K562 (cell line): ENCODE measurements at regions not wholly inside any gene's neighbourhood (a gene's known extent, or its start where the extent isn't known, plus 50 kb on each side); places are given as distances from the start of the nearest gene placed in this dataset.

Experiments
- ATAC-seq: fragments of 200-7000 bp; cut with Tn5 transposase; 3 replicates; pipeline ENCODE4 v1.9.1; 2020; ENCODE audit warnings: moderate library complexity
- BruUV-seq: library from RNA; stranded (reverse); fragments of 400-500 nt; replicated peaks from 2 replicates; lab custom pipeline; 2021; lab: Mats Ljungman, UMichigan
- CTCF ChIA-PET: fragments of 300-600 bp; formaldehyde crosslinking; extraction: SDS; loops from one replicate; lab custom pipeline; 2021; ENCODE audit warnings: low intra/inter-chr PET ratio; lab: Yijun Ruan, JAX
- POLR2A ChIA-PET: fragments of 300-600, 350-650 bp; sonication (Branson Sonifier 250); formaldehyde crosslinking; extraction: SDS; loops from one replicate; lab custom pipeline; 2021; ENCODE audit warnings: antibody characterized with exemption, inconsistent platforms; lab: Yijun Ruan, JAX
- DNase-seq, 4 experiments: peaks; one replicate each; pipeline versions ENCODE4 v3.0.0 to v3.0.0-alpha.2; 2011 to 2018; ENCODE audit warnings: low spot score in 3 of 4, mixed read lengths in 3 of 4; ENCODE audit errors: extremely low read depth in 1 of 4
- FAIRE-seq: peaks from 2 replicates; lab custom pipeline; 2011; peaks lifted over from hg19 to GRCh38; lab: Jason Lieb, UNC
- H2AFZ ChIP-seq: 2 replicates; pipeline ENCODE4 v1.6.0; 2011; ENCODE audit warnings: low read depth, low read length, control low read depth, inconsistent platforms
- H3K27ac ChIP-seq: fragments of 200-600 bp; 3 replicates; pipeline ENCODE4 v1.8.0; 2011; ENCODE audit warnings: low read depth, mild to moderate bottlenecking, control low read depth, inconsistent platforms, low read length, moderate library complexity, mixed read lengths; ENCODE audit errors: extremely low read depth
- H3K27me3 ChIP-seq, 2 experiments: fragments of 300-600 bp in 1 of 2; 2 replicates in 1 of 2; 3 replicates in 1 of 2; pipeline versions ENCODE4 v1.6.0 to v1.8.0; 2011; ENCODE audit warnings: inconsistent platforms in 2 of 2, low read length in 2 of 2, mild to moderate bottlenecking in 1 of 2, mixed read lengths in 1 of 2, moderate library complexity in 1 of 2; ENCODE audit not compliant: control insufficient read depth in 2 of 2, insufficient read depth in 2 of 2
- H3K36me3 ChIP-seq: fragments of 300-600 bp; 3 replicates; pipeline ENCODE4 v1.8.0; 2011; ENCODE audit warnings: mild to moderate bottlenecking, low read length, inconsistent platforms; ENCODE audit not compliant: control insufficient read depth, insufficient read depth
- H3K4me1 ChIP-seq, 2 experiments: fragments of 200-600 bp in 1 of 2; replicated peaks in 1 of 2; 2 replicates in 1 of 2; 3 replicates in 1 of 2; pipeline versions ENCODE4 v1.5.1 to v1.8.0; 2011; ENCODE audit warnings: inconsistent platforms in 2 of 2, low read length in 2 of 2, mild to moderate bottlenecking in 1 of 2, mixed read lengths in 1 of 2, moderate library complexity in 1 of 2; ENCODE audit not compliant: control insufficient read depth in 2 of 2, insufficient read depth in 2 of 2
- H3K4me2 ChIP-seq: 2 replicates; pipeline ENCODE4 v1.6.1; 2011; ENCODE audit warnings: low read length, control low read depth, inconsistent platforms, mixed read lengths; ENCODE audit not compliant: insufficient read depth
- H3K4me3 ChIP-seq: fragments of 200-600 bp; sonication (generic), shearing (Covaris generic); 2 replicates; pipeline ENCODE4 v1.5.1; 2016; ENCODE audit warnings: control low read depth, inconsistent platforms
- H3K79me2 ChIP-seq: fragments of 200-600 bp; 3 replicates; pipeline ENCODE4 v1.8.0; 2011; ENCODE audit warnings: low read length, inconsistent platforms; ENCODE audit not compliant: control insufficient read depth, insufficient read depth
- H3K9ac ChIP-seq, 2 experiments: 2 replicates each; pipeline versions ENCODE4 v1.6.0 to v1.6.1; 2011; ENCODE audit warnings: low read depth in 2 of 2, low read length in 2 of 2, control low read depth in 1 of 2, inconsistent platforms in 1 of 2, mild to moderate bottlenecking in 1 of 2, mixed read lengths in 1 of 2; ENCODE audit not compliant: insufficient read depth in 1 of 2
- H3K9me1 ChIP-seq: one replicate; pipeline ENCODE4 v1.6.0; 2011; ENCODE audit warnings: inconsistent platforms, mild to moderate bottlenecking, low read length, moderate library complexity; ENCODE audit not compliant: control insufficient read depth, insufficient read depth
- H3K9me3 ChIP-seq: replicated peaks from 2 replicates; pipeline ENCODE4 v1.5.1; 2011; ENCODE audit warnings: low read depth, low read length, inconsistent platforms; ENCODE audit not compliant: control insufficient read depth, insufficient read depth
- H4K20me1 ChIP-seq: replicated peaks from 2 replicates; pipeline ENCODE4 v1.6.1; 2011; ENCODE audit warnings: low read length, inconsistent platforms, mixed read lengths; ENCODE audit not compliant: control insufficient read depth, insufficient read depth
- E2F1 ChIP-seq: sonication (generic); formaldehyde crosslinking; IDR thresholded peaks from 2 replicates; pipeline ENCODE4 v1.8.1; 2023; ENCODE audit warnings: mild to moderate bottlenecking, missing genetic modification reagents, moderate library complexity
- HDAC1 ChIP-seq, 2 experiments: fragments of 450-650 bp; IDR thresholded peaks; 2 replicates each; pipeline ENCODE4 v1.6.1; 2016 to 2017; ENCODE audit warnings: inconsistent platforms in 1 of 2, mild to moderate bottlenecking in 1 of 2, moderate library complexity in 1 of 2
- PTRF ChIP-seq: fragments of 450-650 bp; IDR thresholded peaks from 2 replicates; pipeline ENCODE4 v1.6.1; 2016; ENCODE audit warnings: mild to moderate bottlenecking, missing genetic modification characterization, missing compliant biosample characterization
- SMAD2 ChIP-seq: fragments of 150-350 bp; IDR thresholded peaks from 2 replicates; pipeline ENCODE4 v1.6.1; 2014; ENCODE audit warnings: low read depth, mild to moderate bottlenecking, low read length
- SREBF1 ChIP-seq: fragments of 150-350 bp; IDR thresholded peaks from 2 replicates; pipeline ENCODE4 v1.6.1; 2014; ENCODE audit warnings: antibody characterized with exemption, low read depth, low read length, borderline replicate concordance
- WGBS: fragments of 100-300 bp; shearing (Covaris generic); methylation state at CpG from one replicate; pipeline ENCODE4 v1.1.6; 2016; ENCODE audit warnings: low coverage, mixed read lengths; ENCODE audit not compliant: insufficient coverage; ENCODE audit errors: missing lambda C conversion rate; 5-methylcytosine and 5-hydroxymethylcytosine counted together
- in situ Hi-C: fragments of 300-500 bp; cut with MboI; formaldehyde crosslinking; loops from 4 replicates; pipeline ENCODE4 v1.15.0; 2018; ENCODE audit warnings: inconsistent platforms, mixed read lengths
- intact Hi-C: fragments of 100-400 bp; cut with micrococcal nuclease; formaldehyde crosslinking; loops from 2 replicates; pipeline ENCODE4 v1.14.2; 2022

GRCh38 chr13:80428349-80429096 is 87.6 kb upstream of the SPRY2 start:
- intact Hi-C loops = no loop called here
- Histone ChIP-seq H3K27ac (no peak overlapping the region), H3K9me3 (no peaks in the 10 kb centered on the region), H3K36me3 (no peaks in the 10 kb centered on the region), H3K4me1 (no peaks in the 10 kb centered on the region), H3K4me3 (no peak overlapping the region), H3K9me1 (no peaks in the 10 kb centered on the region), H3K27me3 (no peaks in the 10 kb centered on the region), H2AFZ (no peak overlapping the region), H3K4me2 (no peak overlapping the region), H3K9ac (no peak overlapping the region), H4K20me1 (no peaks in the 10 kb centered on the region), H3K79me2 (no peaks in the 10 kb centered on the region)
- BruUV-seq = no TSS peak
- ATAC-seq (no peak), DNase-seq (no peak), FAIRE-seq (no peak)
- TF ChIP-seq PTRF (tag) = no peak
- TF ChIP-seq SMAD2 = no peak
- no peak for TF ChIP-seq HDAC1 (IDR thresholded peaks at IDR 0.05)
- TF ChIP-seq E2F1 (CRISPR knock-in tag) = no peak
- TF ChIP-seq SREBF1 = no peak
- 0% methylated on average over 3 of the region's 3 CpGs for WGBS
- in situ Hi-C loops = no loop called here
- ChIA-PET POLR2A (no interaction called here), CTCF (no interaction called here)
